MM.1S (cell line): ENCODE measurements at regions not wholly inside any gene's neighbourhood (a gene's known extent, or its start where the extent isn't known, plus 50 kb on each side); places are given as distances from the start of the nearest gene placed in this dataset.

Experiments
- EZH2 ChIP-seq: fragments of 300-600 bp; sonication (generic); optimal IDR thresholded peaks from 2 replicates; pipeline ENCODE3; 2017; ENCODE audit warnings: low read depth, mild to moderate bottlenecking, antibody characterized with exemption, low read length, mixed read lengths
- TF ChIP-seq, protein P1 (sequence below): fragments of 300-600 bp; sonication (generic); IDR thresholded peaks from 2 replicates; pipeline ENCODE4 v1.5.1; 2016; ENCODE audit warnings: antibody characterized with exemption, low read length, mixed read lengths

DNA sequence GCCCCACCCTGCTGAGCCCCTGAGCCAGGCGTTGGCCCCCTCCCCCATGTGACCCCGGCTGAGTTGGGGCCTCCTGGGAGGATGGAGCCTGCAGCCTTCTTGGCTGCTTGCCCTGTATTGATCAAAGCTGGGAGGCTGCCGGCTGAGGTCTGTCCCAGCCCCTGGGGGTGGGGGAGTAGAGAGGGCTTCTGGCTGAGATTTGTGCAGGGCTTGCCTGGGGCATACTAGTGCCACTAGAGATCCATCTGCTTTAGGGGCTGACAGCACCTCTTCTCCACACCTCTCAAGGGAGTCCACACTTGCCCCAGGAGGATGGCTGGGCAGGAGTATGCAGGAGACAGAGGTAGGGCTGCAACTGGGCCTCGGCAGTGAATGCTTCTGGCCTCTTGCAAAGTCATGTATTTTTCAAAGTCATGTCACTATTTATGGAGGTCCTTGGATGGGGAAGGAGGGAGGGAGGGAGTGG lies 53.6 kb upstream of the SSBP3 start:
- no peak for TF ChIP-seq EZH2
- TF ChIP-seq, protein P1, sequence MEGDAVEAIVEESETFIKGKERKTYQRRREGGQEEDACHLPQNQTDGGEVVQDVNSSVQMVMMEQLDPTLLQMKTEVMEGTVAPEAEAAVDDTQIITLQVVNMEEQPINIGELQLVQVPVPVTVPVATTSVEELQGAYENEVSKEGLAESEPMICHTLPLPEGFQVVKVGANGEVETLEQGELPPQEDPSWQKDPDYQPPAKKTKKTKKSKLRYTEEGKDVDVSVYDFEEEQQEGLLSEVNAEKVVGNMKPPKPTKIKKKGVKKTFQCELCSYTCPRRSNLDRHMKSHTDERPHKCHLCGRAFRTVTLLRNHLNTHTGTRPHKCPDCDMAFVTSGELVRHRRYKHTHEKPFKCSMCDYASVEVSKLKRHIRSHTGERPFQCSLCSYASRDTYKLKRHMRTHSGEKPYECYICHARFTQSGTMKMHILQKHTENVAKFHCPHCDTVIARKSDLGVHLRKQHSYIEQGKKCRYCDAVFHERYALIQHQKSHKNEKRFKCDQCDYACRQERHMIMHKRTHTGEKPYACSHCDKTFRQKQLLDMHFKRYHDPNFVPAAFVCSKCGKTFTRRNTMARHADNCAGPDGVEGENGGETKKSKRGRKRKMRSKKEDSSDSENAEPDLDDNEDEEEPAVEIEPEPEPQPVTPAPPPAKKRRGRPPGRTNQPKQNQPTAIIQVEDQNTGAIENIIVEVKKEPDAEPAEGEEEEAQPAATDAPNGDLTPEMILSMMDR, result no peak
